ENCODE measurements at regions not wholly inside any gene's neighbourhood (a gene's known extent, or its start where the extent isn't known, plus 50 kb on each side); places are given as distances from the start of the nearest gene placed in this dataset.

- no peak for TF ChIP-seq ARNTL (CRISPR knock-in tag; IDR thresholded peaks at IDR 0.05; ENCODE audit: borderline replicate concordance, low read depth)
- no peak for TF ChIP-seq CREB5 (CRISPR knock-in tag; IDR thresholded peaks at IDR 0.05; ENCODE audit: low read depth)
- no peak for TF ChIP-seq RARB (CRISPR knock-in tag; IDR thresholded peaks at IDR 0.05)
- TF ChIP-seq ZC3H10 (CRISPR knock-in tag; IDR thresholded peaks at IDR 0.05), result no peak
- TF ChIP-seq SNAI2 (CRISPR knock-in tag; IDR thresholded peaks at IDR 0.05), result no peak
- TF ChIP-seq OSR1 (CRISPR knock-in tag; IDR thresholded peaks at IDR 0.05), result no peak
- no peak for TF ChIP-seq ZNF565 (CRISPR knock-in tag; conservative IDR thresholded peaks at IDR 0.05; ENCODE audit: low read depth)
- TF ChIP-seq PATZ1 (CRISPR knock-in tag; IDR thresholded peaks at IDR 0.05; ENCODE audit: borderline replicate concordance), result no peak
- no peak for TF ChIP-seq ZFP3 (CRISPR knock-in tag; IDR thresholded peaks at IDR 0.05)
These were observed 129.8 kb upstream of the DAB1 start for GRCh38 chr1:57553666-57554065.
